ENCODE measurements at regions not wholly inside any gene's neighbourhood (a gene's known extent, or its start where the extent isn't known, plus 50 kb on each side); places are given as distances from the start of the nearest gene placed in this dataset.
A peak's percentile ranks its signal among the peaks of the same experiment; 100 is the strongest.

DNA sequence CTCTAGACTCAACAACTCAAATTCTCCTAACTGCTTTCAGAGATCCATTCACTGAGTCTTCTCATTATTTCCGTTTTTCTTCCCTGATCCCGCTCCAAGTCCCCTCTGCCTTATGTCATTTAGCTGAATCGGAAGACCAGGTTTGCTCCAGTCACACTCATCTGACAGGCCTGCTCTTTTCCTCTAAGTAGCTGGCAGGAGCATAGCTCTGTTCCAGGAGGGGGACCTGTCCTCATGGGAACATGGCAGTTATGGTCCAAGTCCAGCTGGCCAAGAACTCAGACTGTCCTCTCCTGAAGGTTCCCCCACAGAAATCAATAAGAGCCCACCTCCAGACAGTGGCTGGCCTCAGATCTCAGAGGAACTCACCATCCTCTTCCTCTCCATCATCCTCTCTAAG is 130.9 kb upstream of the SERP2 start:
- DNase-seq (ENCODE audit: low read depth in 2 of 2), result no peak

DNA sequence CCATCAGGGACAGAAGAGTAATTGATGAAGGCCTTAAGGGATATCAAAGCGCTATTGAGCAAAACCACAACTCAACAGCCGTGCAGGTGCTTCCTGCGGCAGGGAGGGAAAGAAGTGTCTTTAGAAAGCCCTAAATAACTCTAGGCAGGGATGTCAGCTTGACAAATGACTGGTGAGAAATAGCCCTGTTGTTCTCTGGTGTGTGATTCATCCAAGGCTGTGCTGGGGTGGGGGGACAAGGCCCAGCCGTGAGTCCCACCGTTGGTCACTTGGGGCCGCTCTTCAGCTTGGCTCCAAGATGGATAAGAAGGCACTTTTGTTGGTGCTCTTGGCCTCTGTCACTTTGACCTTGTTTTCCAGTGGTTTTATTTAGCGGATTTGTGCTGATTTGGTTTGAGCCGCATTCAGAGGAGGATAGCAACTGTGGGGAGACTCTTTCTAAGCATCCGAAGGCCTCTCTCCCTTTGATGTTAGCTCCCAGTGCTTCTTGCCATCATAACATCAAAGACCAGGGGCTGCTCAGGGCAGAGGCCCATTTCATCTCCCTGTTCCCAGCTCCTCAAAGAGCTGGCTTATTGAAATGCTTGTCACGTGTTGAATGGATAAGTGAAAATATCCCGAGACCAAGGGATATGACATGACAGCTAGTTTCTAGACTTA is 130.3 kb upstream of the SERP2 start:
- no peak for DNase-seq (ENCODE audit: low read depth in 2 of 2)

DNA sequence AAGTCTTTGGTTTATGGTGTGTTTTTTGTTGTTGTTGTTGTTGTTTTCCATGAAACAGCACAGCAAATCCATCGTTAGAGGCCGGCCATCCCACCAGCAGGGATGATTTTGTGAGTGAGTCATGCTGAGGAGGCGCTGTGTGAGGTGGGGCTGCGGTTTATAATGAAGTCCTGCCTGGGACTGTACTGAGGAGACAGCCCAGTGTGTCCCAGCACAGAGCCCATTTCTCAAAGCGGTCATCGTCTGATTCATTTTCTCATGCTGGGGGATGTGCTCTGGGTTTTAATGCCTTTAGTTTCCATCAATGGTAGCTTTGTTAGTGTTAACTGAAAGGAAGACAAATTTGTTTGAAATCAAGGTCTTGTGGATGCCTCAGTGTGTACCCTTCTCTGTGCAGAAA is 129.3 kb upstream of the SERP2 start:
- no peak for DNase-seq (ENCODE audit: low read depth in 2 of 2)

DNA sequence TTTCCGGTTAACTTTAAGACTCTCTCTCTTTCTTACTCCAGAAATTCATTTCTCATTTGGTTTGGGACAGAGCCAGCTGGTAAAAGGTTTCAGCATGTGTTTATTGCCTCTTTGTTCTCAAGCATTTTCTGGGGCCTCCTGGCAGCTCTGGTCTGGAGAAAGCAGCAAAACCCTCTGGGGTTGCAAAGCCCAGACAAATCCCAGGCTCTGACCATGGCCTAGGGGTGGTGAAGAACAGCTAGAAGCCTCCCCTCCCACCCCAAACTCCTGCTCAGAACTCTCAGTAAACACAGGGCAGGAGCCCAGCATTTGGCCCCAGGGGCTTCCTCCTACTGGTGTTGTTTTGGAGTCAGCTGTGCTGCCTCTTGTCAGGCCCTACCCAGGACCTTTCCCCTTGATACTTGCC is 124.2 kb upstream of the SERP2 start:
- DNase-seq (ENCODE audit: low read depth in 2 of 2), result peak; percentile 66 to 73

DNA sequence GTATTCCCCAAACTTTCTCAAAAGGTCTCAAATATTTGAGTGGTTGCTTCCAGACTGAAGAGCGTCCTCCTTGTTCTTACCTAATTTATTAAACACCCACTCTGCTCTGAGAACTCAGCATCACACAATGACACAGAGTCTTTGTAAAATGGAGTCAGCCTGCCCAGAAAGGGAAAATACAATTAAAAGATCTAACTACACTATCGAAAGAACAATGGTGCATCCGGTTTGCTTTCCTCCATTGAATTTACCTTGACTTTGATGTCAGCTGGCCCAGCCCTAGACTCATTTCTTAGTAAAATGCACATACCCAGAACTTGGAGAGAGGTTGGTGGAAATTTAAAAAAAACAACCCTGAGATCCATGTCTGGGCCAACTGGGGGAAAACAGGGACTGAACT is 120.7 kb upstream of the SERP2 start:
- no peak for DNase-seq (ENCODE audit: low read depth in 2 of 2)

DNA sequence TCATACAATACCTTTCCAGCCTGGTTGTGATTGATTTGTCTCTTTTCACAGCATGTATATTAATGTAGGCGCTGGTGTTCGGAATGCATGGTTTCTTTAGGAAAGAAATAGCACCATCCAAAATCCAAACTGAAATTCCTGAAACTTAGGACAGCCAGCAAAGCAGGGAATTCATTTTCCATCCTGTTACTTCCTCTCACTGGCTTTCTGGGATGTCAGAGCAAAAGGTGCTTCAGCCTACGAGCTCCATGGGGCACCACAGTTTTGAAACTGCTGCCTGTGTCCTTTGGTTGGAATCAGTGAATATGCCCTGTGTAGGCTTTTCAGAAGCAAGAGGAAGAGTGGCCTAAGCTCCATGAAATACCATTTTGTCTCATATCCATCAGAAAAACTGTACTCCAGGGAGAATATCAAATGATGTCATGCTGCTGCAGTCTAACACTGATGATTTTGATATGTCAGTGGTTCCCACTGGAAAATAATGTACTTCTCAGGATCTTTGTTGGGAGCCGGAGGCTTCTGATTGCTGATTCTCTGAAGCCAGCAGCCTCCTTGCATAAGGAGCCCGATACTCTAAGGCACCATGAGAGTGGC is 117.8 kb upstream of the SERP2 start:
- no peak for DNase-seq (ENCODE audit: low read depth in 2 of 2)

DNA sequence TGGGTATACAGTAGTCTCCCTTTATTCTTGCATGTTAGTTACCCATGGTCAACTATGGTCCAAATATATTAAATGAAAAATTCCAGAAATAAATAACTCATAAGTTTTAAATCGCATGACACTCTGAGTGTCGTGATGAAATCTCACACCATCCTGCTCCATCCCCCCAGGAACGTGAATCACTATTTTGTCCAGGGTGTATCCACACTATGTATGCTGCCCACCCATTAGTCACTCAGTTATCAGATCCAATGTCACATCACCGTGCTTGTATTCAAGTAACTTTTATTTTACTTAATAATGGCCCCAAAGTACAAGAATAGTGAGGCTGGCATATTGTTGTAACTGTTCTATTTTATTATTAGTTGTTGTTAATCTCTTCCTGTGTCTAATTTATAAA is 115.8 kb upstream of the SERP2 start:
- no peak for DNase-seq (ENCODE audit: low read depth in 2 of 2)

DNA sequence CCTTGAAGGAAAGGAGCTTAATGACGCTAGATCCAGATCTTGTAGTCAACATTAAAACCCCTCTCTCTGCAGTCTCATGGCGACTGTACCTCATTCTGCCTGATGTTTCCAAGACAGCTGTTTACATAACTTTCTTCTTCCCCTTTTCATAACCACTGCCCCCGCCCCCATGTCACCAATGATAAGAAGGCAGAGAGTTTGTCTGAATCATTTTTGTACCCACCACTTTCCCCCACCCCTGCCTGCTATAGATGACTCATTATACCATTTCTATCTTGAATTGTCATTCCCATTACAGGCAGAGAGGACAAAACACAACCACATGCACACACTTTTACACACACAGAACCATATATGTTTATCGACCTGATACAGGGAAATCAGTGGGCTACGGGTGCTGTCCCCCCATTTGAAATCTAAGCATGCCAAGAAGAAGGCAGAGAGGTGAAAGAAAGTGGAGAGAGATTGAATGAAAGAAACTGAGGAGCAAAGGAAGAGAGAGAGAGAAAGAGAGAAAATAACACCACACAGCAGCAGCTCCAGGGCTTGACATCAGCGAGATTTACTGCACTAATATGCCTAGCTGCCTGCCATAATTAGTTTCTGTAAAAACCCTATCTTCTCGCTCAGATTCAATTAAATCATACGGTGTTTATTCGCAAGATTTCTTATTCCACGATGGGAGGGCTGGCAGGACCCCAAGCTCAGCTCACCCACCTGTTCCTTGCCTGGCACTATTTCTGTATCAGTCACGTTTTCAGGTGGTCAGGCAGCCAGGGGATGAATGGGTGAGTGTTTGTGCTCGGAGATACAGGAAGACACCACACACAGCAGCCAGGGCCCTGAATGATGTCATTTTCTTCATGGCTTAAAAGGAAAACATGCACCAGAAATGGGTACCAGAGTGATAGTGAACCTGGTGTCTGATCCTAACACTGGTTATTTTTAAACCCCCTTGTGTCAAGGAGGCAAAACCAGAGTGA is 114.3 kb upstream of the SERP2 start:
- DNase-seq (ENCODE audit: low read depth in 2 of 2), result no peak

DNA sequence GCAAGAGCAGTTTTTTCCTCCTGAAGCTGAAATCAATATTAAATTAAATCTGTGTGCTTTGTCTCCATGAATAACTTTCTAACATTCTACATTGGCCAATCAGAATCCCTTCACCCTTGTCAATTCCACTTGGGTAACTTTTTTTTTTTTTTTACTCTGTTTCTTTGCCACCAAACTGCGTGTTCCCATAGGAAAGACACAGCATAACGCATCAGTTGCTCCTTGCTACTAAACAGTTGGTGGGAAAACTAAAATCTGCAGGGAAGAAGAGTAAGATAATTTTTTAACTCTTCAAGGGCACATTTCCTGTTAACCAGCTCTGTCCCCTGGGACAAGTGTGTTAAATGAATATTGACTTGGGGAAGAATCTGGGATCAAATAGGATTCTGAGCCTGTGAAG is 113.3 kb upstream of the SERP2 start:
- no peak for DNase-seq (ENCODE audit: low read depth in 2 of 2)

DNA sequence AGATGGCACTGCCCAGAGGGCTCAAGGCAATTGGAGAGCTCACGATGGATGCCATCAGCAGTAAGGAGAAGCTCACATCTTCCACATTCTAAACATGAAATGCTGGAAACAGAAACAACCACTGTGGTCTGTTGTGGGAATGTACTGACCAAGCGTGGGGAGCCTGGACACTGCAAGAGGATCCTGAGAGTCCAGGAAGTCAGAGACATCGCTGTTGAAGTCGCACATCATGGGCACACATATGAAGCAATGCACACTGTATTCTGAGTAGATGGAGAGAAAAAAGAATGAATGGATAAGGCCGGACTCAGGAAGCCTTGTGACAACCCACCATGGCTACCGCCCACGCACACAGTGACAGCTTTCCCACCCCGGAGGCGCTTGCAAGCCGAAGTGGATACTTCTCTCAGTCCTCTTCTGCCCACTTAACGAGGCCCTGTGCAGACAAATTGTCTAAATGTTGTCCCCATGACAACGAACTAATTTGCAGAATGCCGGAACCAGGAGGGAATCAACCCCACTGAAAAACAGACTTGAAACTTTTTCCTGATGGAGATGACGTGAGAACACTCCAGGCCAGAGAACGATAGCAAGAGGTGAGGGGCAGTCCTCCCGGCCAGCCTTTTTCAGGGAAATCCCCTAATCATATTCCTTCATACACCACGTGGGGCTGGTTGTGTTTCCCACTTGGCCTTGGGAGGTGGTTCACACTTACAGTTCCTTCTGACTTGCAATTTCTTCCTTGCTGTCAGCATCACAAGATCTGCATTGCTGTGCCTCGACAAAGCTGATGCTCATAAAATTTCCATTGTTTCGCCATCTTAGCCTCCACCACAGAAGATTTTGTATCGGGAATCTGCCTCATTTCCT is 109.6 kb upstream of the SERP2 start:
- no peak for DNase-seq (ENCODE audit: low read depth in 2 of 2)

DNA sequence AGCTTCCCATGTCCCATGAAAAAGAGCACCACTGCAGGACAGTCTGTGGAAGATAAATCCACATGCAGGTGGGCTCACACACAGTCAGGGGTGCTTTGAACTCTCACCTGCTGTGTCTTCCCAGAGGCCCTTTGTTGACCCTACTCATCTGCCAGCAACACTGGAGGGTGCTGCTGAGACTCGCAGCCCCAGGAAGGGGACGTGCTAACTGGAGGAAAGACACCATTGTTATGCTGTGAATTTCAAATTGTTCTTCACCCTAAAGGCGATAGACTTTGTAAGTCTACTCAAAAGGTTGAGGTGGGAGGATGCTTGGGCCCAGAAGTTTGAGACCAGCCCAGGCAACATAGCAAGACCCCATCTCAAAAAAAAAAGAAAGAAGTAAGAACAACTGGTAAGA is 107.3 kb upstream of the SERP2 start:
- no peak for DNase-seq (ENCODE audit: low read depth in 2 of 2)

DNA sequence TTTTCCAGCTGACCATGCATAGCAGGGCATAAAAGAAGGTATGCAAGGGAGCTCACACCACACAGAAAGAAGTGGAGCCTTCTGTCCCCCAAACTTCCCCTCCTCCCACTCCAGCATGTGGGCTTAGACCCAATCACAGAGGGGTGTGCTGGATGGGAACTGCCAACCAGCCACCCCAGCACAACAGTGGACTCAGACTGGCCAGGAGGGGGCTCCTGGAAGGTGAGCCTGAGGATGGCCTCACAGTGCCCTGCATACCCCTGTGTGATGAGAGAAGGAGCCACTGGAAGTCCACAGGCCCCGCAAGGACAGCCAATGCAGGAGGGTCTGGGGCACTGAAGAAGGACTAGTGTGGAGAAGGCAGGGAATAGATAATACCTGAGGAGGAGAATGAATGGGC is 106.9 kb upstream of the SERP2 start:
- no peak for DNase-seq (ENCODE audit: low read depth in 2 of 2)

DNA sequence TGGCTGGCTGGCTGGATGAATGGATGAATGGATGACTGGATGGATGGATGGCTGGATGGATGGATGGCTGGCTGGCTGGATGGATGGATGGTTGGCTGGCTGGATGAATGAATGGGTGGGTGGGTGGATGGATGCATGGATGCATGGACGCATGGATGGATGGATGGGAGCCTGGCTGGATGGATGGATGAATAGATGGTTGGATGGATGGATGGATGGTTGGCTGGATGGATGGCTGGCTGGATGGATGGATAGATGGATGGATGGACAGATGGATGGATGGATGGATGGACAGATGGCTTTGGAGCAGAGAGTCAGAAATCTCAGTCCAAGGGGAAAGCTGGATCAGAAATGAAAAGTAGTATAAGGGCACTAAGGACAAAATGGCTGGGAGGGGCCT is 106.4 kb upstream of the SERP2 start:
- no peak for DNase-seq (ENCODE audit: low read depth in 2 of 2)

DNA sequence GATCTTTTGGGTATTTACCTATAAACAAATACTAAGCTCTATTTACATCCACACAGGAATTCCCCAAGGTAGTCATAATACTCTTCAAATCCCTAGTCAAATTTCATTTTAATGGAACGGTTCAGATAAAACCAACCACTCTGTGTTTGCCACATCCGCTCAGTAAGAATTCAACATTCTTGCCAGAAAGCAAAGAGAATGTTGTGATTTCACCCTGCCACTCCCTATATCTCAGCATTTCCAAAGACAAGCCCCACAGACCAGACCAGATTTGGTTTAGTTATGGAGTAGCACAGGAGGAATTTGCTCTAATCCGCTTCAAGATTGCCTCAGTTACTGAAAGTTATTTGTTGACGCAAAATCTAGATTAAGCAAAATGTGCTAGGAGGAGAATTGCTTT is 105.6 kb upstream of the SERP2 start:
- DNase-seq (ENCODE audit: low read depth in 2 of 2), result peak; percentile 31 to 41

DNA sequence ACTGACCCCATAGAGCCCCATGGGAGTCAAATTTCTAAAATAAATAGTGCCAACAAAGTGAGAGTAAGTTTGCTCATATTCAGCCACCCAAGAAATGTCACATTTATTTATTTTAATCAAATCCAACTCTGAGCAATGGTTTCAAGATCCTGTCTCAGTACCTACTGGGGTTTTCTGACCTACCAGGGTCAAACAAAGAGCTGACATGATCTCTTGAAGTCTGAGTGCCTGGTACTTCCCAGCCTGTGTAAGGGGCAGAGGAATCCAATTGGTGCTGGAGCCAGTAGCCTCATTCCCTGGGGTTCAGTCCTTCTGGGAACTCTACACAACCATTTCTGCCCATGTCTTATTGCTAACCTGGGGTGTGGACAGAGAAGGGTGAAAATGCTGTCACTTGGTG is 104.6 kb upstream of the SERP2 start:
- no peak for DNase-seq (ENCODE audit: low read depth in 2 of 2)

DNA sequence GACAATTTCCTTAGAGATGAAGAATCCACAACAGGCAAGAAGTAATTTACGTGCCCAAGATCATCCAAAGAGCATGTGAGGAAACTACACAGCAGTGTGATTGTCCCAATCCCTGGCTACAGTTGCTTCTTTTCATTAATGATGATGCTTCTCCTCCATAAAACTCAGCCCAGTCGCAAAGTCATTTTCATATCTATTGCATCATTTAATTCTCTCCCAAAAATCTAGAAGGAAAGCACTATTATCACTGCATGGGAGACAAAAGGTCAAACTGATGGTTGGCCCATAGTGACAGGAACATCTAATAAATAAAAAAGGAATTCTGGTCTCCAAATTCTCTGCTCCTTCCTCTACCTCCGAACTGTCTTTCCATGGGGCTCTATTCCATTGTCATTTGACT is 103.5 kb upstream of the SERP2 start:
- no peak for DNase-seq (ENCODE audit: low read depth in 2 of 2)

DNA sequence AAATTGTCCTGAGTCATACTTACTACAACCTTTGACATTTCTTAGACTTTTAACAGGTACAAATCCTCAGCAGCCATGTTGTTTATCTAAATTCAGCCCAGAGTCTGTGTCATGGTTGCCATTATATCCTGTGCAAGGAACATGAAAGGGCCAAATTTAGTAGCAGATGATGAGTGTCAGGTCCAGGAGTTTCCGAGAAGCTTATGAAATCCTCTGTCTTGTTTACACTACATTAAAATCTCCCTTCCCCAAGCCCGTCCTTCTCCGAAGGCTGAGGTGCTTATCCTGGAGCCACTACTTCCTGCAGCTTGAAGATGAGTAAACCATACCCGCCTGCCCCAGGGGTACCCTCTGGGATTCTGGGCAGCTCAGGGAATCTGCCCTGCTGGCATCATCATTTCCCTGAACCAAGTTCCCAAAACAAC is 102.6 kb upstream of the SERP2 start:
- DNase-seq (ENCODE audit: low read depth in 2 of 2), result no peak

DNA sequence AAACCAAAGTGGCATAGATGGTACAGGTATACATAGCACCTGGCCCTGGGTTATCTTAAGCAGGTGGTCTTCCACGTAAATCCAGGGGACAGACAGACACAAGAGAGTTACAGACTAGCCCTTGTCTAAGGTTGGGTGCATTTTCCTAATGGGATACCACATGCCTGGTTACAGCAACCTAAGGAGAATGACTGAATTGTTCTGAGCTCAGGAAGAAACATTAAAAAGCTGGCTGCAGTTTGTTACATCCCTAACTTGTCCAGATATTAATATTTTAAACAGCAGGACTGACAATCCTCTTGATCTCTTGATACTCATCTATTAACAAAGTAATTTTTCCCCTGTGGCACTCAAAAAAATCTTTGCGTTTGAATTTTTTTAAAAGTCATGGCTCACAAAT is 102.2 kb upstream of the SERP2 start:
- no peak for DNase-seq (ENCODE audit: low read depth in 2 of 2)

DNA sequence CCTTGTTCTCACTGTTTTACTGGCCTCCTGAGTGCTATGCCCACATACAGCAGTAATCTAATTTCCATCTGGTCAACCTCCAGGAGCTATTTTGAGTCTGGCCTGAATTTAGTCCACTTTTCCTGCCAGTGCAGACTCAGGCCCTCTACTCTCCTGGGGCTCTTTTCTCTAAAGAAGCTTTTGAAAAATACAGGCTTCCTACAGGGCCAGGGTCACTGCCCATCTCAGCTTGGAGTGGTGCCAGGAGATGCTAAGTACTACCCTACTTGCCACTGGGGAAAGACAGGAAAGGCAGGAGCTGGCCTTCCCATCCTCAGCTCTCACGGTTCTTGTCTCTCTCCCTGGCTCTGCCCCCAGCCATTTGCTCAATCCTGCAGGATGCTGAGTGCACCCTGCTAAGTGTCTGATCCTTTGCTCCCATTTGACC is 101.7 kb upstream of the SERP2 start:
- no peak for DNase-seq (ENCODE audit: low read depth in 2 of 2)

DNA sequence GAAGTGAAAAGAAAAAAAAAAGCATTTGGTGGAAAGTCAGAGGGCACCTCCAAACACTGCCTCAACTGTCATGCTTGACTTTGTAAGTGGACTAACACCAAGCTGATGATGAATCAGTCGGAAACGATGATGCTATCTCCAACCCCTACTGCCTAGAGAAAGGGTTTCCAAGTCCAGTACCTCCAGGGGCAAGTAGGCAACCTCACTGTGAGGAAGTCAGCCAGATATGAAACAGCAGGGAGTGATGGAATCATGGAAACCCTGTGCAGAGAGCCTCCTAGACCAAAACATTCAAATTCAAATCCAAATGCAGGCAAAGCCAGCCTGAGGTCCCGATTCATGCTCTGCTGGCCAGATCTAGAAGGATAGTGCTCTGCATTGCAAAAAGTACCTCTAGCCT is 100.9 kb upstream of the SERP2 start:
- no peak for DNase-seq (ENCODE audit: low read depth in 2 of 2)

DNA sequence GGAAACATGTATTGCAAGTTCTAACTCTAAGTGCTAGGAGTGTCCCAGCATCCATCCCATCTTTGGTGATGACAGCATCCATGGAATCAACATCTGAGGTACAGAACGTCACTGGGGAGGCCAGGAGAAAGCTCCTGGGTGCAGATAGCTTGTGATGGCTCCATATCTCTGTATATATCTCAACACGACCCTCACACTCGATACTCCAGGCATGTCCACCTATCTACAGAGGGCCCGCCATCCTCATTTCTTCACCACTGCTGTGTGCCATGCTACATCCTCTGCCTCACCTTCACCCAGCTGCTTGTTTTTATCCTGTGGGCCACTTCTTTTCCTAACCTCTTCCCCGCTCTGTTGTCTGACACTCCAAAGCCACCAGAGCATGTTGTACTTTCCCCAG is 100.4 kb upstream of the SERP2 start:
- no peak for DNase-seq (ENCODE audit: low read depth in 2 of 2)
